ENCODE measurements at regions not wholly inside any gene's neighbourhood (a gene's known extent, or its start where the extent isn't known, plus 50 kb on each side); places are given as distances from the start of the nearest gene placed in this dataset.

- TF ChIP-seq CTCF (IDR thresholded peaks at IDR 0.05 in 2 of 3, conservative IDR thresholded peaks at IDR 0.05 in 1 of 3; ENCODE audit: borderline replicate concordance in 1 of 3, insufficient read depth in 1 of 3, low read depth in 2 of 3, low read length in 2 of 3): no peak
- TF ChIP-seq YY1 (IDR thresholded peaks at IDR 0.05; ENCODE audit: extremely low read depth, insufficient replicate concordance, low read depth, low read length): no peak
- no peak for TF ChIP-seq CEBPB (IDR thresholded peaks at IDR 0.05; ENCODE audit: low read depth)
- TF ChIP-seq POLR2A (IDR thresholded peaks at IDR 0.05; ENCODE audit: borderline replicate concordance, extremely low read depth, insufficient read depth, insufficient read length): no peak
- TF ChIP-seq EZH2phosphoT487 (IDR thresholded peaks at IDR 0.05; ENCODE audit: borderline replicate concordance): no peak
- no peak for TF ChIP-seq EZH2 (IDR thresholded peaks at IDR 0.05)
- TF ChIP-seq MAX (IDR thresholded peaks at IDR 0.05): no peak
- no peak for TF ChIP-seq RAD21 (IDR thresholded peaks at IDR 0.05; ENCODE audit: low read depth)
- no peak for TF ChIP-seq EGR1 (IDR thresholded peaks at IDR 0.05; ENCODE audit: low read depth)
- TF ChIP-seq REST (IDR thresholded peaks at IDR 0.05; ENCODE audit: low read depth): no peak
Observed at GRCh38 chr5:36756848-36757247, 119.7 kb upstream of the NIPBL start.
